GM12891 (cell line): ENCODE measurements at regions not wholly inside any gene's neighbourhood (a gene's known extent, or its start where the extent isn't known, plus 50 kb on each side); places are given as distances from the start of the nearest gene placed in this dataset.

Experiments used
- PAX5 ChIP-seq: IDR thresholded peaks from 2 replicates; pipeline ENCODE4 v1.6.1; 2011; ENCODE audit warnings: low read length, moderate library complexity, mild to moderate bottlenecking; ENCODE audit not compliant: insufficient read depth, severe bottlenecking
- POLR2A ChIP-seq: IDR thresholded peaks from 2 replicates; pipeline ENCODE4 v1.6.1; 2011; ENCODE audit warnings: low read depth, low read length, control low read depth
- POLR2AphosphoS5 ChIP-seq: IDR thresholded peaks from 2 replicates; pipeline ENCODE4 v1.6.1; 2011; ENCODE audit warnings: low read depth, low read length, control low read depth
- POU2F2 ChIP-seq: IDR thresholded peaks from 2 replicates; pipeline ENCODE4 v1.6.1; 2011; ENCODE audit warnings: low read depth, mild to moderate bottlenecking, control low read depth, low read length, moderate library complexity
- TAF1 ChIP-seq: IDR thresholded peaks from 2 replicates; pipeline ENCODE4 v1.6.1; 2011; ENCODE audit warnings: low read depth, low read length, control low read depth

- TF ChIP-seq POLR2A (no peak), TAF1 (no peak), POLR2AphosphoS5 (no peak), POU2F2 (no peak), PAX5 (no peak)
These were observed 80.9 kb upstream of the OTX2 start for GRCh38 chr14:56891226-56891625.
